ENCODE measurements at regions not wholly inside any gene's neighbourhood (a gene's known extent, or its start where the extent isn't known, plus 50 kb on each side); places are given as distances from the start of the nearest gene placed in this dataset.
"Not testable (repeated sequence)": the region's sequence is repeated elsewhere in the genome, so short reads cannot be mapped to it uniquely, and the experiment has no call there.

DNA sequence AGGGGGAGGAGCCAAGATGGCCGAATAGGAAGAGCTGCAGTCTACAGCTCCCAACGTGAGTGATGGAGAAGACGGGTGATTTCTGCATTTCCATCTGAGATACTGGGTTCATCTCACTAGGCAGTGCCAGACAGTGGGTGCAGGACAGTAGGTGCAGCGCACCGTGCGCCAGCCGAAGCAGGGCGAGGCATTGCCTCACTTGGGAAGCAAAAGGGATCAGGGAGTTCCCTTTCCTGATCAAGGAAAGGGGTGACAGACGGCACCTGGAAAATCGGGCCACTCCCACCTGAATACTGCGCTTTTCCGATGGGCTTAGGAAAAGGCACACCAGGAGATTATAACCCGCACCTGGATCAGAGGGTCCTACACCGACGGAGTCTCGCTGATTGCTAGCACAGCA, 121.1 kb upstream of the SESTD1 start:
- DNase-seq = not testable (repeated sequence)

DNA sequence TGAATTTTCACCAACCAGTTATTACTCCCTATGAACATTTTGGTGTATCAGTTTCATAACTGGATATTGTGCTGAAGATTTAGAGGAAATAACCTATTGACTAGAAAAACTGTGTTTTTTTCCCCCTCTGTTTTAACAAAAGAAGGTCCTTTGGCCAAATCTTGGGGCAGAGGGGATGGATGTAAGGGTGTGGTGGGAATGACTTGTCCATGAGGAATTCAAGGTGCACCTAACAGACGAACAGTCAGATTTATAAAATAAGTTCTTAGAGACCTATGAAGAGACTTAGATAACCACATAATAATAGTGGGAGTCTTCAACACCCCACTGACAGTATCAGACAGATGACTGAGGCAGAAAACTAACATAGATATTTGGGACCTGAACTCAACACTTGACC, 119.3 kb upstream of the SESTD1 start:
- no peak for DNase-seq

DNA sequence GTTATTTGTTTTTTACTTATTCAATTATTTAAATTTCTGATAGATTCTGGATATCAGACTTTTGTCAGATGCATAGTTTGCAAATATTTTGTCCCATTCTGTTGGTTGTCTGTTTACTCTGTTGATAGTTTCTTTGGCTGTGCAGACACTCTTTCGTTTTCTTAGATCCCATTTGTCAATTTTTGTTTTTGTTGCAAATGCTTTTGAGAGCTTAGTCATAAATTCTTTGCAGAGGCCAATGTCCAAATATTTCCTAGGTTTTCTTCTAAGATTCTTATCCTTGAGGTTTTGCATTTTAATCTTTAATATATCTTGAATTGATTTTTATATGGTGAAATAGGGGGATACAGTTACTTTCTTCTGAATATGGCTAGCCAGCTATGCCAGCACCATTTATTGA, 112.7 kb upstream of the SESTD1 start:
- DNase-seq = no peak

DNA sequence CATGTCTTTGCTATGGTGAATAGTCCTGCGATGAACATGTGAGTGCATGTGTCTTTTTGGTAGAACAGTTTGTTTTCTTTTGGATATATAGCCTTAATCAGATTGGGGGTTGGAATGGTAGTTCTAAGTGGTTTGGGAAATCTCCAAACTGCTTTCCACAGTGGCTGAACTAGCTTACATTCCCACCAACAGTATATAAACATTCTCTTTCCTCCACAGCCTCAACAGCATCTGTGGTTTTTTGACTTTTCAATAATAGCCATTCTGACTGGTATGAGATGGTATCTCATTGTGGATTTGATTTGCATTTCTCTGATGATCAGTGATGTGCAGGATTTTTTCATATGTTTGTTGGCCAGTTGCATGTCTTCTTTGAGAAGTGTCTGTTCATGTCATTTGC, 112.2 kb upstream of the SESTD1 start:
- DNase-seq = no peak

DNA sequence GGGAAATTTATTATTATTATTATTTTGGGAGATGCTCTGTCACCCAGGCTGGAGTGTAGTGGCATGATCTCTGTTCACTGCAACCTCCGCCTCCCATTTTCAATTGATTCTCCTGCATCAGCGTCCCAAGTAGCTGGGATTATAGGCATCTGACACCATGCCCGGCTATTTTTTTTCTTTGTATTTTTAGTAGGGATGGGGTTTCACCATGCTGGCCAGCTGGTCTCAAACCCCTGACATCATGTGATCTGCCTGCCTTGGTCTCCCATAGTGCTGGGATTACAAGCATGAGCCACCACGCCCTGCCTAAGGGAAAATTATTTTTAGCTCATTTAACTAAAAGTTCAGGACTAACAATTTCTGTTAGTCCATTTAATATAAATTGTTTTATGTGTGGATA, 109.2 kb upstream of the SESTD1 start:
- DNase-seq = no peak

DNA sequence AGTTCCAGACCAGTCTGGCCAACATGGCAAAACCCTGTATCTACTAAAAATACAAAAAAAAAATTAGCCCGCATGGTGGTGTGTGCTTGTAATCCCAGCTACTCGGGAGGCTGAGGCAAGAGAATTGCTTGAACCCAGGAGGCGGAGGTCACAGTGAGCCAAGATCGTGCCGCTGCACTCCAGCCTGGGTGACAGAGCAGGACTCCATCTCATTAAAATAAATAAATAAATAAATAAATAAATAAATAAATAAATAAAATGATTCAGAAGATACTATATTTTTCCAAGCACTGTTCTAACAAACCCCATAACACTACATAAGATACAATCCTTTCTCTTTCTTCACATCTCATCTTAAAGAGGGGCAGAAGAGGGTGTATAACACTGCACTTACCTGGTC, 100.9 kb upstream of the SESTD1 start:
- DNase-seq = not testable (repeated sequence)

DNA sequence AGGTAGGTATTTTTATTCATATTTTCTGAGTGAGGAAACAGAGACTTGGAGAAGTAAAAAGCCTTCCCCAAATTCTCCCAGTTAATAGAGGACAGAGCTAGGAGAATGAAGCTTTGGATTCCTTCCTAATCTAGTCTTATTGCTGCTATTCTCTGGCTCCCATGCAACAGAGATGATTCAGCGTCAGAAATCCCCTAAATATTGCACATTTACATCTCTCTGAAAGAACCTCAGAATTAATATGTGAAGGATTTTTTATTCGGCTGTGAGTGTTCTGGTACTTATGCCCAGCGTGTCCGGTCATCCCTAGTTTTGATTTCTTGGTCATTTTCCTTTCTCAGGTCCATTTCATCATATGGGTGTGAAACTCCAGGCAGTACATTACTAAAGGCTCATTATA, 91.2 kb upstream of the SESTD1 start:
- no peak for DNase-seq

DNA sequence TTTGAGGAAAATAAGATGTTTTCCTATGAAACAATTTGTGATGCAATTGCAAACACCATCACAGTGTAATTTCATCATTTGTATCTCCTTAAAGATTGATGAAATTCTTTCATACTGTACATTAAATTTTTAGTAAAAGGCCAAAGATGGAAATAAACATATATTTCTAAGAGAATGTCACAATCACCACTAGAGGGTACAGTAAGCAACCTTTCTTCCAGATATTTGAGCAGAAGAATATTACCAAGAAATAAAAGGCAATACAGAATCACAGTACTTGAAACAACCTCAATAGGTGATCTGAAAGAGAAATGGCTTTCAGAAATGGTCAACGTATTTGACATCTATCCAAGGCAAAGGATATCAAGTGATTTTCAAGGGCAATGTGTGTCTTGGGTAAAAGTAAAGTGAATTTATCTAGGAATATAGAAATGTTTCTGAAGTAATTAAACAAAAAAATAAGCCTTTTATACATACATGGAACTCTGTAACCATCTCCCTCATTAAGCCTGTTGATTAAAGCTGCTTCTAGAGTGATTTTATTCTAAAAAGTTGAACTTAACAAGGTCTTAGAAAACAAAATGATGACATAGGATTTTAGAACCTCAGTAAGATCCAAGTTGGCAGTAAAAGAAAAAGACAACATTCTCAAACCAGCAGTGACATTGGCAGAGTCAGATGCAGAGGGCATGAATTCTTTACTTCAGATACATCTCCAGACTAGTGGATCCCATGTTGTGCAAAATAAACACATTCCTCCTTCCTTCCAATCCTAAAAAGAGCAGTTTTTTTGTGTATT, 90.3 kb upstream of the SESTD1 start:
- DNase-seq = peak; percentile 20

DNA sequence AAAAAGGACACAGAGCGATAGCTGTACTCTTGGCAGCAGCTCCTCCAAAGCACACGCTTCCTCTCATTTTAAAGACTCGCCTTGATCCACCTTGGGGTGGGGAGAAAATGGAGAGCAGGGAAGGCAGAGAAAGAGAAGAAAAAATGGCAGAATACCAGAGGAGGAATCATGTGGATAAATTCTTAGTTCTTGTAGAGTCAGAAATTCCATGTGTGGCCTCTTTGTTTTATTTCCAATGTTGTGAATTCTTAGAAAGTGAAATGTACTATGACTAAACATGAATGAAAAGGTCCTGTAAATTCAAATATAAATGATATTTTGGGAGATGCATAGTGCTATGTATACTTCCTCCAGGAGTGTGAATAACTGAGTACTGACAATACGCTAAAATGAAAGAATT, 89.7 kb upstream of the SESTD1 start:
- no peak for DNase-seq

DNA sequence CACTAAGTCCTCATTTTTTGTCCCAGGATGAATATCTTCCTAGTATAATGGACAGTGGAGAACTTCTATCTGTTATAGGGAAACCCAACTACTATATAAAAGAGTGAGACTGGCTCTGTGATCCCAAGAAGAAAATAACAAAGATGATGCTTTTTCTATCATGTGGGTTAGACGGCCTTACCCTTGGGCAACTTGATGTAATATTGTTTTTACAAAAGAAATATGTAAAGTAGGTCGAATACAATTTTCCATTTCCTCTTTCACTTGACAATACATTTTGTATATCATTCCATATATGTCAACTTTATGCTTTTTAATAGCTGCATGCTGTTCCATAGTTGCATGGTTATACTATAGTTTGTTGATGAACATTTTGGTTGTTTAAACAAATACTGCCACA, 87.5 kb upstream of the SESTD1 start:
- DNase-seq = no peak

DNA sequence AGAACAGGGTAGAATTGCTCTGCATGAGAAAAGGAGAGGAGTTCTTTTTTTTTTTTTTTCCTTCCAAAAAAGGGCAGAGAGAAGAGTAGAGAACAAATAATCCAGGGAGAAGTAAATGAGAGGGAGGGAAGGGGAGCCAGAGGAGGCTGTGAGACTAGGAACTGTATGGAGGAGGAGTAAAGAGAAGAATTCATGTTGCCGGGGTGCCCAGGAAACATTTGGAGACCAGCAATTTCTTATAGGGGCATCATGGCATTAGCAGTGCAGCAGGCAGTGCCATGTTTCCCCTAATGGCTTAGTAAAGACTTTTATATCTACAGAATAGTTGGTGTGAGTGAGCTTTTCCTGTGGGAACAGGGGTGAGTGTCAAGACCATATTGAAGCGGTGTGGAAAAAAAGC, 86.4 kb upstream of the SESTD1 start:
- DNase-seq = no peak

DNA sequence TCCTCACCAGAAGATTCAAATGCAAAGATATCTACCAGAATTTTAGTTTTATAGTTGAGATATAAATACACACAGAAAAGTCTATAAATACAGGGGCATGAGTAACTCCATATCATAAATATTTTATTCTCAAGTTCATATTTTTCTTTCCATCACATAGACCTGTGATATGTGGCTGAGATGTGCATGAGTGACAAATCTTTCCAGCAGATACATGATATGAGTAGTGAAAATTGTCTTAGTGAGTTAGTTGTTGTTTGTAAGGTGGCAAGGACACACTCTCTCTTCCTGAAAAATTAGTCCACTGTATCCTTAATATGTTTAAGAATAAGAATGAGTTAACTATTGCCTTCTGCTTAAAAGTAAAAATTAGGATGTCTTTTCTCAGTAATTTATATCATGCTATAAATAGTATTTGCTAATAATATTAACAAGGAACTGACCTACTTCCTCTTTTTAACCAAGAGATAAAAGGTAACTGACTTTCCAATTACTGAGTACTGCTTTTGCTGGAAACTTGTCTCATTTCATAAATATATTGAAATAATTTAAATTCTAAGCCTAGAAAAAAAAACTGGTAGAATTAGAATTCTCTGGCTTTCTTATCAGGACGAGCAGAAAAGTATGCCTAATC, 85.2 kb upstream of the SESTD1 start:
- peak; percentile 9 for DNase-seq

DNA sequence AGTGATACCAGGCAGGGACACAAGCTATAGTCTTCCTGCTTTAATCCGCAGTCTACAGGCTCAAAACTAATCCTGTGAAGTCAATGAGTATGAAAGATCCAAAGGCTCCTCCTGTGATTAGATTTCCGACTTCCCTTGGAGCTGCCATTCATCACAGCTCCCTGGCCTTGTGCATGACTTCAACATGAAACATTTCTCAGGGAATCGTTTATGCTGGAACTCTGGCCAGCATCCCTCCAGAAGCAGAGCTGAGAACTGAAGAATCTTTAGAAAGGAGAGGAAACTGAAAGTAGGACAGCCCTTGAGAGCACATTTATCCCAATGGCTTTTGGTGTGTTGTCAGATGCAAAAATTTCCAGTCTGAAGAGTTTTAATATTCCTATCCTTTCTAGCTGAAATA, 84.3 kb upstream of the SESTD1 start:
- no peak for DNase-seq

DNA sequence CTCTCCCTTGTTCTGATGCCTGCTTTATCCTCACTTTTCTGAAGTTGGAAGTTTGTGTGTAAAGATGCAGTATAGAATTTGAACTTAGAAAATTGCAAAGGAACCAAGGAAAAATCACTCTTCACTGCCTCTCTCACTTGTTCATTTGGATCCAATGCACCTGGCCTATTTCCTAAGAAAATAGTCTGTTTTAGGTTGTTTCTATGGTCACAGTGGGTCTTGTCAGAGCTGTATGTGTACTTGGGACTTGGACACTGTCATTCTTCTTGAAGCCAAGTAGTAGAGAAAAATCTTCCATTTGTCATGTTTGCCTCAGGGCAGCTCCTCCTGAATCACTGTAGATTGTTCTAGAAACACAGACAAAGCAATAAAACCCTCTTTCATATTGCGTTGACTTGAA, 80.3 kb upstream of the SESTD1 start:
- DNase-seq = no peak

DNA sequence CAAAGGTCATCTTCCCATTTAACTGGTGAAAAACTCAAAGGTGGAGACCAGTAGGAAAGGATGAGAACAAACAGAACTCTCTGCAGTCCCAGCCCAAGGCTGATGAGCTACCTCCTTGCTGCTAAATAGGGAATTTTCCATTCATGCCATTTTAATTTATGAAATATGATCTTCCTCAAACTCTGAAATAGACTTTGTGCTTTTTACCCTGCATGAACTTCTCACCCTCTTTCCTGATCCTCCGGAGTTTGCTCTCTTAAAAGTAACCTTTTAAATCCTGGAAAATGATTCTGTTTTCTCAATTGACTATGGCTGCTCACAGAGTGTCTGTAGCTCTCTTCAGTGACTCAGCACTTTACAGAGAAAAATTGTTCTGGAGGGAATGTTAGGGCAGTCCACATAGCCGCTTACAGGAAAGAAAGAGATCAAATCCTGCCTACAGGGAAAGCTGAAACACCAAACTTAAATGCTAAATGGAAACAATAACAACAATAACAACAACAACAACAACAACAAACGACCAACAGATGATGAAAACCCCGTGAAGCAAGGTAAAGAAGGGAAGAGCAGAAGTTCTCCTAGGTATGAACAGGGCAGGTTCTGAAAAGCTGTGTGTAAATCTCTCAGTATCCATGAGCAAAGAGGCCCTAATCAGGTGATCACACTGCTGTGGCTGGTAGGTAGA, 79.8 kb upstream of the SESTD1 start:
- DNase-seq = peak; percentile 40

DNA sequence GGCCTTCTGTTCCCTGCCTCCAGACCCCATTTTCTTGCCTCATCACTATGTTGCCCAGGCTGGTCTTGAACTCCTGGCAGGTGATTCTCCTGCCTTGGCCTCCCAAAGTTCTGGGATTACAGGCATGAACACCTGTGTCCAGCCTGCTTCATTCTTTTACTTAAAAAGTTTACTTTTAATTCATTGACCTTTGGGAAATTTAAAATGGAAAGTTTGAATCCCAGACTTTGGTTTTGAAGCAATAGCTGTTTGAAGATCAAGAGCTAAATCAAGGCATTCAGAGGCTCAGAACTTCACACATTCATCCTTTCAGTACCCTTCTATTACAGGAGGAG, 79.3 kb upstream of the SESTD1 start:
- no peak for DNase-seq

DNA sequence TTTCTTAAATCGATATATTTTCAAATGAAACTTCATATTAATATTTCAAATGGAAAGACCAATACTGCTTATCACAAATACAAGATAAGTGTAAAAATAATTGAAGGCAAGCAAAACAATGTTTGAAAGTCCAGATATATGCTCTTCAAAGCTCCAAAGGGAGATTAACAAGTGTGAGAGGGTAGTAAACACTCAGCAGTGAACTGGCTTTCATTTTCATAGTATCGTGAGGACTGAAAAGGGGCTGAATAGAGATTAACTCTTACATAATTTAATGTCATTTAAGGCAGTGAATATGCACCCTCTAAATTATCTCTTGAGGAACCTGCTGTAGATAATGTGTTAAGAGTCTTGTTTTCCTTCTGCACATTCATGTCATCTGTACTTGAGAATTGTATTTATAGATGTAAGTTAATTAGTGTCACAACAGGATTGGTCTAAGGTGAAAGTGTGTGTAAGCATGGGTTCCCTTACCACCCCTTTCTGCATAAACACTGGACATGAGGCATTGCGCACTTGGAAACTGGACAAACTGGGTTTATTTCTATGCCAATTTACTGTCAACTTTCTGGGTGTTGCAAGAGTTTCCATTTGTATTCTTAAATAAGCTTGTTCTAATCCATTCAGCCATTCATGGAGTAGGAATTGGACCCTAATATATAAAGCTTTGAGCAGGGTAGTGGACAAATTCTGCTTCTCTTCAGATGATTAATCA, 76.7 kb upstream of the SESTD1 start:
- DNase-seq = no peak

DNA sequence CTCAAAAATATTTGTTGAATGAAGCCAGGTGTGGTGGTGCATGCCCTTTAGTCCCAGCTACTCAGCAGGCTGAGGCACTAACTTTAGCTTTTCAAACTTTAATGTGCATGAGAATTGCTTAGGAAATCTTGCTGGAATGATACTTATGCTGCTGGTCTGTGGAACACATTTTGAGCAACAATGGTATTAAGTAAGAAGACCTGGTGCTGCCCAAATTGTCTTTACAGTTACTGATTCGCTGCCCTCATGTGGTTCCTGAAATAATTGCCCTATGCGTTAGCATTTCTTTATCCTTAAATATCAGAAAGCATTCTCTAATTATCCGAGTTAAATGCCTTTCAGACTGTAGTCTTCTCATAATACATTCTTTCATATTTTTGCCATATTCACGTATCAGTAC, 76.0 kb upstream of the SESTD1 start:
- peak; percentile 65 for DNase-seq

DNA sequence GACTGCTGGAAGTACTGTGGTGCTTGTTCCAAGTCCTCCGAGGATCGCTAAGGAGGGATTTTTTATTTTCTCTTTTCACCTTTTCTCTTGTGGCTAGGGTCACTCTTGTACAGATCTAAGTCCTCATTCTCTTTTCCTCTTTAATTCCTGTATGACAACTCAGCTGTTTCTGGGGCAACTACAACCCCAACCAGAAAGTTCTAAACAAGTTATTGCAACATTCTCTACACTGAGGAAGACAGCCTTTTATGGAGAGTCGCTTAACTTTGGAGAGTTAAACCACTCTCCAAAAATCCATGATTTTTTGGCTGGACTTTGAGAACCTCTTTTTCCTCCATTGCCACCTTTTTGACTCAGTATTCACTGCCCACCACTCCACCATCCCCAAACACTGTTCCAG, 74.0 kb upstream of the SESTD1 start:
- peak; percentile 8 for DNase-seq

DNA sequence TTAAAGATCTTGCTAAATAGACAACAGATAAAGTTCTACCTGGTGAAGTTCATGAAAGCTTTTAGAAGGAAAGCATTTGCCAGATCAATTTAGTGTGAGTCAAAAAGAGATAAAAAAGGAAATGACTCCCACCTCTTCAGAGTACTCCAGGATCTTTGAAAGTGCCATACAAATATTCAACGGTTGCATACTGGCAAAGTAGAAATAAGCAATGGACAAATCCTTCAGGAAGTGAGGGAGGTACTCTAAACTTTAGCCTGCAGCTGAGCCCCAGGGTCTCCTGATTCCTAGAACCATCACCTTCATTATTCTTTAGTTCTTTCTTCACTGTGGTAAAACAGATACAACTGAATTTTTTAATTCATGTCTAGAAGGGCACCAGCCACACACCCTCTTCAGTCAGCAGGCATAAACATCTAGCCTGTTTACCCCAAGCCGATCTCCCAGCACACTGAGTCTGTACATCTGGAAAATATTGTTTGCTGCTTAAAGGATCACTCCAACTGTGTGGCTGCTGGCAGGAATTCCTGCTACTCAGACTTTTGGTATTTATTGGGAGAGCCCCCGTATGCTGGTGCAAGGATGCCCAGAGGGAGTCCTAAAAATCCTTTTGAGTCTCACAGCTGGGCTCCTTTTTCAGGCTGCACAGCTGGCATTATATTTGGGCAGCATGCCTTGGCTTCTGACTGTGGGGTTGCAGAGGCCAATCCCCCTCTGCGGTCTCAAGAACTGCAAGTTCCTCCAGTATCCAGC, 72.3 kb upstream of the SESTD1 start:
- no peak for DNase-seq

DNA sequence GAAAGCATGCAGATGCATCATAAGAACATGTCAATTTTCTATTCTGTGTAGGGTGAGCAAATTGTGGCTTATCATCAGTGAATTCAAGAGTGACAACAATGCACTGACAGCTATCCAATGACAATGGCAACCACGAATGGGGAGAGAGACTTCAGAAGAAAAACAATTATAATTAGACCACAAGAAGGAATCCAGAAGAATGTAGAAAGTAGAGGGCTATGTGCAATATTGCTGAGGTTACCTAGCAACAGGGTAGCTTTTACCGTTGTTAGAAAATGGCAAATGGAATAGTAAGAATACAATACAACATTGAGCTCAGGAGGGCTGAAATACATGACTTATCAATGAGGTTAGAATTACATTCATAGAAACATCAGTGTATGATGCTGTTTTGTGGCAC, 71.1 kb upstream of the SESTD1 start:
- no peak for DNase-seq

DNA sequence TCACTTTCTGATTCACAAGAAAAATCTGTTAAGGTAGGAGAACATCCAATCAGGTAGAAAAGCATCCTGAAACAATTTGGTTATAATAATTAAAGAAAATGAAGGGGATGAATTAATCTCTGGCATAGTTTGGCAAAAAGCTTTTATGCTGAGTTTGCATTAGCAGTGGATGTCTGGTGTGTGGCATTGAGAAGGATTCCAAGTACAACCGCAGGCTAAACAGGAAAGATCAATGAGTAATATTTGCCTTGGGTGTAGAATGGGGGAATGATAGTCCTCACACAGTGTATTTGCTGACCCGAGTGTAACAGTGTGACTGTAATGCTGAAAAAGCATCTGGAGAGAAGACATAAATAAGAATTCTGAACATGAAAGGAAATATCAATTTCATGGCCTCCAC, 68.3 kb upstream of the SESTD1 start:
- no peak for DNase-seq

DNA sequence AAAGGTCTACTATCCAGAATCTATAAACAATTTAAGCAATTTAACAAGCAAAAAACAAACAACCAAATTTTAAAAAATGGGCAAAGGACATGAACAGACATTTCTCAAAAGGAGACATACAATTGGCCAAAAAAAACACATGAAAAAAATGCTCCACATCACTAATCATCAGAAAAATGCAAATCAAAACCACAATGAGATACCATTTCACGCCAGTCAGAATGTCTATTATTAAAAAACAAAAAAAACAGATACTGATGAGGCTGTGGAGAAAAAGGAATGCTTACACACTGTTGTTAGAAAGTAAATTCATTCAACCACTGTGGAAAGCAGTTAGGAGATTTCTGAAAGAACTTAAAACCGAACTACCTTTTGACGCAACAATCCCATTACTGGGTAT, 66.4 kb upstream of the SESTD1 start:
- DNase-seq = no peak
